Central memory CD8-positive, alpha-beta T cell (primary cell): ENCODE measurements at regions not wholly inside any gene's neighbourhood (a gene's known extent, or its start where the extent isn't known, plus 50 kb on each side); places are given as distances from the start of the nearest gene placed in this dataset.
"Not testable (repeated sequence)": the region's sequence is repeated elsewhere in the genome, so short reads cannot be mapped to it uniquely, and the experiment has no call there.

Experiments used
- ATAC-seq: fragments of 150-1000 bp; cut with Tn5 transposase; replicated peaks from 2 replicates; pipeline ENCODE4 v1.10.0; 2022; ENCODE audit warnings: mild to moderate bottlenecking, moderate FRiP score, moderate number of reproducible peaks; ENCODE audit not compliant: poor library complexity, severe bottlenecking; ENCODE audit errors: extremely low read depth
- DNase-seq, 2 donors: peaks; one replicate each; pipeline ENCODE4 v3.0.0; 2021; ENCODE audit warnings: low spot score in 2 of 2
- H3K27ac Mint-ChIP-seq: one replicate; pipeline ENCODE4 v1.8.0; 2022; ENCODE audit warnings: low read depth, mild to moderate bottlenecking, moderate library complexity, mixed read lengths
- H3K27me3 Mint-ChIP-seq: one replicate; pipeline ENCODE4 v1.8.0; 2022; ENCODE audit warnings: mixed read lengths
- H3K36me3 Mint-ChIP-seq: one replicate; pipeline ENCODE4 v1.8.0; 2022; ENCODE audit warnings: mild to moderate bottlenecking, moderate library complexity, mixed read lengths; ENCODE audit not compliant: insufficient read depth
- H3K4me1 Mint-ChIP-seq: one replicate; pipeline ENCODE4 v1.8.0; 2022; ENCODE audit warnings: mixed read lengths
- H3K4me3 Mint-ChIP-seq: one replicate; pipeline ENCODE4 v1.8.0; 2022; ENCODE audit warnings: mild to moderate bottlenecking, moderate library complexity, mixed read lengths
- H3K9me3 Mint-ChIP-seq: one replicate; pipeline ENCODE4 v1.8.0; 2022; ENCODE audit warnings: mixed read lengths

GRCh38 chr17:27207073-27207513 is 86.8 kb upstream of the WSB1 start:
- no peak for DNase-seq
- Mint-ChIP-seq H3K4me1 (no peaks in the 10 kb centered on the region), H3K9me3 (no peaks in the 10 kb centered on the region), H3K27ac (no peak overlapping the region), H3K27me3 (no peaks in the 10 kb centered on the region), H3K4me3 (no peak overlapping the region), H3K36me3 (no peaks in the 10 kb centered on the region)
- no peak for ATAC-seq

- H3K36me3 Mint-ChIP-seq, H3K9me3 Mint-ChIP-seq, H3K4me3 Mint-ChIP-seq, DNase-seq, H3K4me1 Mint-ChIP-seq, H3K27ac Mint-ChIP-seq, ATAC-seq, H3K27me3 Mint-ChIP-seq: not testable (repeated sequence)
Observed at GRCh38 chr17:27208370-27208769, 85.5 kb upstream of the WSB1 start.

GRCh38 chr17:27209316-27209715 is 84.6 kb upstream of the WSB1 start:
- no peaks in the 10 kb centered on the region for H3K4me1 Mint-ChIP-seq
- H3K27ac Mint-ChIP-seq = no peak overlapping the region
- no peaks in the 10 kb centered on the region for H3K9me3 Mint-ChIP-seq
- ATAC-seq = no peak
- no peaks in the 10 kb centered on the region for H3K27me3 Mint-ChIP-seq
- no peak overlapping the region for H3K4me3 Mint-ChIP-seq
- H3K36me3 Mint-ChIP-seq = no peaks in the 10 kb centered on the region
- DNase-seq = no peak

- not testable (repeated sequence) for H3K36me3 Mint-ChIP-seq, DNase-seq, ATAC-seq, H3K27ac Mint-ChIP-seq, H3K9me3 Mint-ChIP-seq, H3K27me3 Mint-ChIP-seq, H3K4me3 Mint-ChIP-seq, H3K4me1 Mint-ChIP-seq
Observed at GRCh38 chr17:27210809-27211208, 83.1 kb upstream of the WSB1 start.

GRCh38 chr17:27216836-27217235 is 77.1 kb upstream of the WSB1 start:
- Mint-ChIP-seq H3K9me3 (no peaks in the 10 kb centered on the region), H3K27ac (no peak overlapping the region), H3K36me3 (no peaks in the 10 kb centered on the region), H3K4me1 (peaks cover 18% of the 10 kb centered on the region), H3K27me3 (no peaks in the 10 kb centered on the region), H3K4me3 (no peak overlapping the region)
- DNase-seq (no peak), ATAC-seq (no peak)

- Mint-ChIP-seq H3K36me3 (no peaks in the 10 kb centered on the region), H3K4me1 (peaks cover 18% of the 10 kb centered on the region), H3K27me3 (no peaks in the 10 kb centered on the region), H3K4me3 (no peak overlapping the region), H3K27ac (peak overlapping the region; percentile 87), H3K9me3 (no peaks in the 10 kb centered on the region)
- DNase-seq = no peak
- ATAC-seq = no peak
Observed at GRCh38 chr17:27217631-27218030, 76.3 kb upstream of the WSB1 start.

- no peaks in the 10 kb centered on the region for H3K27me3 Mint-ChIP-seq
- no peak for DNase-seq
- no peaks in the 10 kb centered on the region for H3K9me3 Mint-ChIP-seq
- no peak for ATAC-seq
- no peak overlapping the region for H3K4me3 Mint-ChIP-seq
- peaks cover 18% of the 10 kb centered on the region for H3K4me1 Mint-ChIP-seq
- H3K36me3 Mint-ChIP-seq = no peaks in the 10 kb centered on the region
- peak overlapping the region; percentile 87 for H3K27ac Mint-ChIP-seq
Observed at GRCh38 chr17:27218041-27218440, 75.9 kb upstream of the WSB1 start.

- DNase-seq = no peak
- H3K4me1 Mint-ChIP-seq = peaks cover 18% of the 10 kb centered on the region
- no peaks in the 10 kb centered on the region for H3K27me3 Mint-ChIP-seq
- H3K4me3 Mint-ChIP-seq = peak overlapping the region; percentile 58
- no peaks in the 10 kb centered on the region for H3K36me3 Mint-ChIP-seq
- H3K27ac Mint-ChIP-seq = peak overlapping the region; percentile 87
- H3K9me3 Mint-ChIP-seq = no peaks in the 10 kb centered on the region
- ATAC-seq = peak; percentile 77
Observed at GRCh38 chr17:27218719-27219488, 75.0 kb upstream of the WSB1 start.

GRCh38 chr17:27222515-27222914 is 71.4 kb upstream of the WSB1 start:
- Mint-ChIP-seq H3K36me3 (no peaks in the 10 kb centered on the region), H3K4me1 (peaks cover 18% of the 10 kb centered on the region), H3K9me3 (no peaks in the 10 kb centered on the region), H3K27me3 (no peaks in the 10 kb centered on the region), H3K4me3 (no peak overlapping the region), H3K27ac (no peak overlapping the region)
- no peak for DNase-seq
- ATAC-seq = no peak

GRCh38 chr17:27224526-27225315 is 69.2 kb upstream of the WSB1 start:
- DNase-seq (no peak), ATAC-seq (no peak)
- no peaks in the 10 kb centered on the region for H3K9me3 Mint-ChIP-seq
- H3K4me1 Mint-ChIP-seq = no peaks in the 10 kb centered on the region
- H3K4me3 Mint-ChIP-seq = no peak overlapping the region
- no peak overlapping the region for H3K27ac Mint-ChIP-seq
- no peaks in the 10 kb centered on the region for H3K36me3 Mint-ChIP-seq
- H3K27me3 Mint-ChIP-seq = no peaks in the 10 kb centered on the region

- no peak overlapping the region for H3K27ac Mint-ChIP-seq
- DNase-seq (no peak), ATAC-seq (no peak)
- no peaks in the 10 kb centered on the region for H3K9me3 Mint-ChIP-seq
- no peaks in the 10 kb centered on the region for H3K36me3 Mint-ChIP-seq
- no peaks in the 10 kb centered on the region for H3K4me1 Mint-ChIP-seq
- no peak overlapping the region for H3K4me3 Mint-ChIP-seq
- H3K27me3 Mint-ChIP-seq = no peaks in the 10 kb centered on the region
Observed at GRCh38 chr17:27226611-27227230, 67.2 kb upstream of the WSB1 start.

- no peak overlapping the region for H3K27ac Mint-ChIP-seq
- no peak overlapping the region for H3K4me3 Mint-ChIP-seq
- DNase-seq (no peak), ATAC-seq (no peak)
- H3K27me3 Mint-ChIP-seq = no peaks in the 10 kb centered on the region
- H3K9me3 Mint-ChIP-seq = no peaks in the 10 kb centered on the region
- no peaks in the 10 kb centered on the region for H3K4me1 Mint-ChIP-seq
- H3K36me3 Mint-ChIP-seq = no peaks in the 10 kb centered on the region
Observed at GRCh38 chr17:27230996-27231395, 62.9 kb upstream of the WSB1 start.

GRCh38 chr17:27232328-27232727 is 61.6 kb upstream of the WSB1 start:
- DNase-seq (no peak), ATAC-seq (no peak)
- no peak overlapping the region for H3K4me3 Mint-ChIP-seq
- H3K36me3 Mint-ChIP-seq = no peaks in the 10 kb centered on the region
- no peaks in the 10 kb centered on the region for H3K9me3 Mint-ChIP-seq
- no peaks in the 10 kb centered on the region for H3K4me1 Mint-ChIP-seq
- no peak overlapping the region for H3K27ac Mint-ChIP-seq
- no peaks in the 10 kb centered on the region for H3K27me3 Mint-ChIP-seq
